Activated CD4-positive, alpha-beta T cell treated with anti-CD3 and anti-CD28 coated beads, Interleukin-2, amount 50 U/mL, for 16 hours (primary cell): ENCODE measurements at regions not wholly inside any gene's neighbourhood (a gene's known extent, or its start where the extent isn't known, plus 50 kb on each side); places are given as distances from the start of the nearest gene placed in this dataset.

ENCODE experiments used
- DNase-seq: peaks from one replicate; pipeline ENCODE4 v3.0.0-alpha.2; 2020

DNA sequence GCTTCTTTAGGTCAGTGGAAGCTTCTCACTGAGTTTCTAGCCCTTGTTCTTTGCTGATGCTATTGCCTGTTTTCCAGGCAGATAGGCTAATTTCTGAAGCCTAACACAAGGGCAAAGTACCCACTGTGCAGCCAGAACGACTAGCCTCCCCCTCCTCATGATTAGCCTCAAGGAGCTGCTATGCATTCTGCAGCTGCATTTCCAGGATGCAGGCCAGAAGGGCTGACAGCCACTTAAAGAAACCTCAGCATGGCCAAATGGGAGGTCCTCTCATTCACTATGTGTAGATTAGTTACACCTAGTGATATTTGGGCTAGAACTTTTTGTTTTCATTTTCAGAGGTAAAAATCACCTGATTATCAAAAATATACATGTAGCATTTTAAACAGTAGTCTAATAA is 216.0 kb downstream of the RAD51AP2 start:
- DNase-seq: no peak

DNA sequence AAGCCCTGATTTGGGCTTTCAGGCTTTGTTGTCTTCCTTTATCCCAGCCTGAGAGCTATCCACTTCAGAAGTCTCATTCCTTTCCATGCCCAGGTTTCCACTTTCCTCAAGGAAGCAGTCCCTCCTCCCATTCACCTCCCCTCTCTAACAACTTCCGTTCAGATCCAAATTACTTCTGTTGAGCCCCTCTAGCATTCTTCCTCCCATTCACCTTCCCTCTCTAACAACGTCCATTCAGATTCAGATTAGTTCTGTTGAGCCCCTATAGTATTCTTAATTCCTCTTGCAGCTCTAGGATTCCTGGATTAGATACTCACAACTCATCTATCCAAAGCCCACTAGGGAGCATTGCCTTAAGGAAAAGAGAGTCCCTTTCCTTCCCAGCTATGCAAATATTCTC is 216.8 kb downstream of the RAD51AP2 start:
- no peak for DNase-seq

DNA sequence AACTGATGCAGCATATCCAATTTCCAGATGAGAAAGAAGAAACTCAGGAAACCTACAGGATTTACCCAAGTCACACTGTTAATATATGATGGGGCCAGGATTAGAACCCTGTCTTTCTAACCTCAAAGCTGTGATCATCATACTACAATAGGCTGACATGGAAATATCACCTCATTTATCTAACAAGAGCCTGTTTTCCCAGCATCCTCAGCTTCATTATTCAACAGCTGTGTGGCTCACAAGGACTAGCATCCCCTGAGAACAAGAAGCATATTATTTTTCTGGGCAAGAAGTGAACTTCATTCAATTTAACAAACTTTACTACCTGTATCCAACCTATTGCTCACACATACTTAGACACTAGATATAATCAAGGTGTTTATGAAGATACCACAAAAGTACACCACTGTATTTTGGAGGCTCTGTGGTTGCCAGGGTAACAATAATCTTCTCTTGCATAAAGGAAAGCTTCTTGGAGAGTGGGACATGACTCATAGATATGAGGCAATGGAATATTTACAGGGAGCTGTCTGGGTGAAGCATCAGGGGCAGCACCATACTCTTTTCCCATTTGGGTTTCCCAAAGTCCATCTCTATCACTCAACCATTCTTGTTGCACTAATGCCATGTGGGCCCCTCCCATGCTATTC is 218.2 kb downstream of the RAD51AP2 start:
- DNase-seq: no peak

DNA sequence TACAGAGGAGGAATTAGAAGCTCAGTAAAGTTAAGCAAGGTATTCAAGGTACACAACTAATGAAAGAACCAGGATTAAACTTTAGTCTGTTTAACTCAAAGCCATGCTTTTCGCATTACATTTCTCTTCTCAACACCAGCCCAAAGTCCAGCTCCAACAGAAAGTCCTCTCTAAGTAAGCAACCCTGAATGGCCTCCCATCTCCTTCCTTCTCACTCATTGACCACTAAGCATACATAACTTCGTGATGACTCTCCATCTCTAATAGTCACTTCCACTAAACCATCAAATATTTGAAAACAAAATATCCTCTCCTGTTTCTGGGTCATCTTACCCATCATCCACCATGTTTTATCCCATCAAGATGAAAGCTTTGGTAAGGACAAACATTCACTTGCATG is 219.8 kb downstream of the RAD51AP2 start:
- no peak for DNase-seq

DNA sequence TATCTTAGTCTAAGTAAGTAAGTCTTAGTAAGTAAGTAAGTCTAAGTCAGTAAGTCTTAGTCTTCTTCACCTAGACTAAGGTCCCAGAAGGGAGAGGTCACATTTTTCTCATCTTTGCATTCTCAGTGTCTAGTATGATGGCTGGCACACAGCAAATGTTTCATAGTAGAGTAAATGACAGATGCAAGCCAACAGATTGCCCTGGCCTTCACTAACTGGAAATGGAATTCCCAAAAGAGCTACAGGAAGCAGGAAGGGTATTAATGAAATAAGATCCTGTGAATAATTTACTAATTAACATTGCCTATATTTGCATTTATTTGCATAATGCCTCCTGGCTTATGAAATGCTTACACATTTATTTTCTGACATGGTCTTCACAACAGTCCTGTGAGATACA is 221.6 kb downstream of the RAD51AP2 start:
- DNase-seq: no peak

DNA sequence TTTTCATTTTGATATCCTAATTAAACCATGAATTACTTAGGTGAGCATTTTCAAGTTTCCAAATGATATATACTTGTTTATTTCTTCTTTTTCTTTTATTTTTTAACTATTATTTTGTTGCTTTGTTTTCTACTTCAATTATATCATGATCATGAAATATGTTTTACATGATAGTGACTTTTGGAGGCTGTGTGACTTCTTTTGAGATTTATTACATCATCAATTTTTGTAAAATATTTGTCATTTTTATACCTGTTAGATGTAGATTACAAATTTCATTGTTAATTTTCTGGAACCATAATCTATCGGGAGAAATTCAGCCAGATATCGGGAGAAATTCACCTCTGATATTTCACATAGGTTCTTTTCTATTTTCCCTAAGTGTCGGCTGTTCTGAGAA is 228.6 kb downstream of the RAD51AP2 start:
- no peak for DNase-seq

DNA sequence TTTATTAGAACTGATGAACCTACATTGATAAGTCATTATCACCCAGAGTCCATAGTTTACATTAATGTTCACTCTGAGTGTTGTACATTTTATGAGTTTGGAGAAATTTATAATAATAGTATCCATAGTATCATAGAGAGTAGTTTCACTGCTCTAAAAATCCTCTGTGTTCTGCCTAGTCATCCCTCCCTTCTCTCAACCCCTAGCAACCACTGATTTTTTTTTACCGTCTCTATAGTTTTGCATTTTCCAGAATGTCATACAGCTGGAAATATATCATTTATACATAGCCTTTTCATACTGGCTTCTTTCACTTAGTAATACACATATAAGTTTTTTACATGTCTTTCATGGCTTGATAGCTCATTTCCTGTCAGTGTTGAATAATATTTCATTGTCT is 231.1 kb downstream of the RAD51AP2 start:
- no peak for DNase-seq

DNA sequence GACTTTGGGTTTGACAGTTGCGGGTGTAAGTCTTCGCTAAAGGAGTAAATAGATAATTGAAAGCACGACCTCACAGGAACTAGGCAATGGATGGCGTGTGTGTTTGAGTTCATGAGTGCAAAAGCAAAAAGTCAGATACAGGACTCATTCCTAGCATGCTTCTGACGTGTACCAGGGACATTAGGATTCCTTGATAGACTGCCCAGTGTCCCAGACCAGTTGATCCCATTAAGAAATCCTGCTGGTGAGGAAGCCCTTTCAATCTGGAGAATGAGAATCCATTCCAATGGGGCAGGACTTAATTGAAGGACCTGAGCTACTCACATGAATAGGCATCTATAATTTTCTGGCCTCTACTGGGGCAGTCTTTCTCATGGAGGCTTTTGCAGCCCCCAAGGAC is 235.4 kb downstream of the RAD51AP2 start:
- DNase-seq: no peak

DNA sequence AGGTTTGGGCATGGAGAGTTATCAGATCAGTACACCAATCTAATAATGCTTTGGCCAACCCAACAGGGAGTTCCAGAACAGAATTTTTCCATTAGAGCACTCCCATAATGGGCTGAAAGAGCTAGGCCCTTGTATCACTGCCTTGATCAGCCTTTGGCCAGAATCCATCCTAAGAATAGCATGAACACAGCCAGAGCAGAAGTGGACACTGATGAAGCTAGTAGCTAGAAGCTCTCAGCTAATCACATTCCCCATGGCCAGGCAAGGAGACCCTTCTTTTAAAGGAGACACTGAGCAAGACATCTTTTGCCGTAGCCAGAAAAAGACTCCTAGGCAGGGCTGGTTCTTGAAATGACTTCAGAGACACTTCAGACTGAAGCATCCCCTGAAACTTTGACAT is 236.0 kb downstream of the RAD51AP2 start:
- DNase-seq: no peak

DNA sequence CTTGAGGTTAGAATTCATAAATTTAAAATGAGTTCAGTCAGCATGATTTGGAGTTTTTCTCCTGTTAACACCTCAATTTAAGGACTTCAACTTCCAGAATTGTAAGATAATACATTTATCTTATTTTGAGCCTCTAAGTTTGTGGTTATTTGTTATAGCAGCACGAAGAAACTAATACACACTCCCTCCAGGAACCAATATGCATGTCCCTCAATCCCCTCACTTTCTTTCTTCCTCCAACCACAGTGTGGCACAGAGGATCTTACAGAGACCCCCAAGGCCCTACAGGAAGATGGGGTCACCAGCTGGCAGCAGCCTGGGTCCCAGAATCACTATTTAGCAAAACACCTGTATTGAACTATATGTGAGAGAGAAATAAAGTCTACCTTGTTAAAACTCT is 242.0 kb downstream of the RAD51AP2 start:
- DNase-seq: no peak

DNA sequence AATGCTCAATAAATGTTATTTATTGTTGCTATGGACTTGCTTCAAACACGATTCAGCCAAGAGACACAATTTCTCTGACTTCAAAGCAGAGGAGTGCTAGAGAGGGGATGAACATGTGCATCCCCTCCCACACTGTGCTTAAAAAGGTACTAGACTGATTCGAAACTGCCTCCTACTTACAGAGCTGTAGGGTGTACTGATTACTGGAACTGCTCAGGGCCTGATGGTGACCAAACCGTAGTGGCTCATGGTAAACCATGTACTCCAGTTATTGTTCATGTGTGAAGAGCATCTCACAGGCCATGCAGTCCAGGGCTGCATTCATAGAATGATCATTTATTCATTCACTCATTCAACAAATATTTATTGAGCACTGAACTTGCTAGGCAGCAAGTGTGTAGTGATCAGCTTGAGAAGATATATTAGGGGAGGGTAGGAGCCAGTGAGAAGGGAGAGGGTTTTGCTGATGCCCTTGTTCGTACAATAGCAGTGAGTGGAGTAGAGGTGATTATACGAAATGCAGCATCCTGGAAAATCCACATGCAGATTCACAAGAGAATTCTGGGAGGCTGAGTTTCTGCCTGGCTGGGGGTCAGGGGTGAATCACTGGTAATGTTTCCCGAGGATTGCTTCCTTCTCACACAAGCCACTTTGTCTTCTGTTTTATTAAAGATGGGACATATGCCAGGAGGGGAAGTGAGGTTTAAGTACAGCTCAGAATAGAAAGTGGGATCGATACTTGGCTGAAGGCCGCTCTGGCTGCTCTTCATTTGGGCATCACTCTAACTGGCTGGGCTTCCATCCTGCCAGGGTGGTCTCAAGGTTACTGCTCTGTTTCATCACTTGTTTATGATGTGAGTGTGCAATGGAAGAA is 245.4 kb downstream of the RAD51AP2 start:
- DNase-seq: no peak

DNA sequence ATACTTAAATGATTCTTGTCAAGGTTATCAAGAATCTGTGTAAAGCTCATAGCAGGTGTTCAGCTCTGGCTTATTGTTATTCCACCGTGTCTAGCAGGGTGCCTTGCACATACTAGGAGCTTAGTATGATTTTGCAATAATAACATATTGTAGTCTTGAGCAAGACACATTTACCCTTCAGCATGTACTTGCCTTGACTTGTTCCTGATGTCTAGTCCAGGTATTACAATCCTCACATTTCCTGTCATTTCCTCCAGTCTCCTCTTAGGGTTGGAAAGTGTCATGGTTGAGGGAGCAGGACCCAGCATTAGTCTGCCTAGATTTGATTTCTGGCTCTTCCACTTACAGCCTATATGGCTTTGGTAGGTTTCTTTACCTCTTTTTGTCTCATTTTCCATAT is 246.1 kb downstream of the RAD51AP2 start:
- no peak for DNase-seq

DNA sequence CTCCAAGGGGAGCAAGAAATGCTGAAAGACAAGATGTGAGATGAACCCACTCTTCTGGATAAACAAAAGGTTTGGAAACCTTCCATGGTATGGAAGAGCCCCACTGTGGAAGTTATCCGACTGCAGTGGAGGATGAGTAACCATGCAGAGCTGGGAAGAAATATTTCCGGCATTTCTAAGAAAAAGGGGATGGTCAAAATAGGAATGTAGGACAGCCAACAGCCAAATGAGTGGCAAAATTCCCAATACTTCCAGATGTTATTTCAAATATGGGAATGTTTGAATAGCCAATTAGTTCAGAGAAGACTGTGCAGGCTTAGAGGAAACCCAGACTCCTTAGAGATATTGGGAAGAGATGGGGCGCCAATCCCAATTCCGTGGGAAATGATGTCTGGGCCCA is 246.8 kb downstream of the RAD51AP2 start:
- no peak for DNase-seq

DNA sequence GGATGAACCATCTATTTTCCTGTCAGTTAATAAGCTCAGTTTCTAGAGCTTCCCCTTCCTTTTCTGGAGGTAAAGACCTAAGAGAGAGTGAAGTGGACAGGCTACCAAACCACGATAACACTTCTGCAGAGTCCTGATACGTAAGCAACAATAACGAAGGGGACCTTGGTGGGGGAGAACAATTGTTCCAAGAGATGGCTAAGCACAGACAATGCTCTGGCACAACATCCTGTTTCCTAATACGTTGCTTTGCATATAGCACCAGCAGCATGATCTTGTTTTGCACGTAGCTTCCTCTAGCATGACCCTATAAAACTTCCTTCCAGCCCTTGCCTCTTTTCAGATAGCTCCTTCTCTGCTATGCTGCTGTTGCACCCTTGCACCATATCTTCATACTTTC is 247.3 kb downstream of the RAD51AP2 start:
- no peak for DNase-seq

DNA sequence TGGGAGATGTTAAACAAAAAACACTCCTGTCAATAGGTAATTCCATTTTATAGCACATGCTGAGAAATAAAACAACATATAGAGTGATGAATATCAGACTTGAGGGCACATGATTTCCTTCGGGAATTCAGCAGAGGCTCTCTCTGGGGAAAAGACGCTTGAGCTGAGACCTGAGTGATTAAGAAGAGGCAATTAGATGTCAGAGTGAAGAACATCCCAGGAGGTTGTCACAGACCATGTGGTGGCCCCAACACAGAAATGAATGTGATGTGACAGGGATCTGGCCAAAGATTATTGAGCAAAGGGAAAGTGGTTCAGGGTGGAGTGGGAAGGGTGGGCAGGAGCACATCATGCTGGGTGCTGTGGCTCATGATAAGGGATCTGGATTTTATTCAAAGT is 254.7 kb downstream of the RAD51AP2 start:
- no peak for DNase-seq

DNA sequence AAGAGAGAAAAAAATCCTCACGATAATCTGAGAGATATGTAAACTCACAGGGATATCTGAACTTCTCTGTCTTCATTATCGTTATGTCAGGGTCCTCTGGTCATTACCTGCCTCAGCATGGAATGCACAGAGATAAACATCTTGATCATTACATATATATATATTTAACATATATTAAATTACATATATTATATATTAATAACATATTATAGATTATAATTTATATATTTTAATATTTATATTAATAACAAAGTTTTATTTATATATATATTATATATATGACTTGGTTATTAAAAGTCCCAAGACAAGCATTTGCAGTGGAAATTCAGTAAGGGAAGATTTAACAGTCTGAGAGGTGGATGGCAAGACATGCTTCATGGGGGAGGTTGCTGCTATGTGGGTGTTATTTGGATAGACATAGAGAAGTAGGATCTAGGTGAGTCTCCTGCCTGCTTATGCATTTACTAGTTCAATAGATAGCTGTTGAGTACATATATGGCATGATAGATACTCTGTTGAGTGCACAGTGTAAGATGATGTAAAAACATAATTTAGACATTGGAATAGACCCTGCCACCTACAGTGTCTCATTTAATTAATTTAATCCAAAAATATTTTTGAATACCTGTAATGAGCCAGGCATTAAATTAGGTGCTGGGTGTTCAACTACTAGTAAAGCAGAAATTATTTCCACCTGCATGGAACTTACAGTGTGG is 255.2 kb downstream of the RAD51AP2 start:
- DNase-seq: no peak

DNA sequence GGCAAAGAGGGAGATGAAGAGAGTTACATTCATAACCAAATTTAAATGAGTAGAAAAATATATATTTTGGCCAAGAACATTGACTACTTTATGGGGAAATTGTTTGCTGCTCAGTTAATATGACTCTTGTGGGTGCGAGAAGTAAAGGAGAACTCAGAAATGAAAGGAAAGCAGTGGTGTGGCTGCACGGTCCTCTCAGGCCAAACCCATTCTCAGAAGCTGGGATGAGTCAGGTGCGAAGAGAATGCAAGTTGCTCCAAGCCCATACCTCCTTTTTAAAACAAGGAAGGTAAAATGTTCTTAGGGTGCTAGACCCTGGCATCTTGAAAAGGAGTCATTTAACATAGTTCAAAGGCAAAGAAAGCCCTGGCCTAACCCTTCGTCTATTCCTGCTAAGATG is 258.6 kb downstream of the RAD51AP2 start:
- no peak for DNase-seq

DNA sequence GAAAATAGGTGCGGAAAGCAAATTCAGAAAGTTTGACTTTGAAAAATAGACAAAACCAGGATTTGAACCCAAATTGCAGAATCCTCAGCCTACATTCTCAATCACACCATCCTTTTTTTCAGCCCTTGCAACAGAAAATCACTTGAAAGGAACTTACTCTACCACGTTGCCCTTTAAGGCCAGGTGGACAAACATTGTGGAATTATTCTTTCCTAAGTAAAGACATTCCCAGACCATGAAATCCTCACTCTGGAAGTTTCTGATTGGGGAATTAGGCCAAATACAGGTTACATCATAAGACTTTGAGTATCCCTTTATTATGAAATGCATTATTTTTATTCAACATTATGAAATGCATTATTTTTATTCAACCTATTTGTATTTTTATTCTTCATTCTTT is 259.4 kb downstream of the RAD51AP2 start:
- DNase-seq: no peak

DNA sequence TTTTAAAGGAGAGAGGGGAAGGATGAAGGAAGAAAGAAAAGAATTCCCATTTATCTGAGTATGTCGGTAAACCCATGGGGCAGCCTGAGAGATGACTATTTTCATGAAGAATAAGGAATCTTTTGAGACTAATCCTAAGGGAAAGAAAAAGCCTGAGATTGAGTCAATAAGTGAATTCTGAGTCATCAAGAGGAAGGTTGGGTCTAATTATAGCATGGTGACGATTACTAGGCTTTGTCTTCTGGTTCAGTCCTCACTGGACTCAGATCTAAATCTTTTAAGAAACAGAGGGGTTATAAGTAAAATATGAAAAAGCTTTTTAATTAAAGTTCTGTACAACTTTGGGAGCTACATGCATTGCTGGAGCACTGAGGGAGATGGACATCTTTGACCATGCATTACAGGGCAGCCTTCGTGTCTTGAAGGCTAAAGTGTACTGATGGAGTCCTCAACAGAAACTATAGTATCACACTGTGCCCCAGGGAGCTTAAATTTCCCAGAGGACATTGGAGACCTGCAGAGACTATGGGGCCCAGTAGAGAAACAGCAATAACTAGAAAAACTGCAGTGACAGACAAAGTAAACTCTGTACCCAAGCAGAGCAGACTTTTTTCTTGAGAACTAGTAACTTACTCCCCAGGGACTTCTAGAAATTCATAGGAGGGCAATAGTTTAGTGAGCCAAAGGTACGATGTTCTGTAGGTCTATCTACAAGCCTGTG is 260.9 kb downstream of the RAD51AP2 start:
- DNase-seq: no peak

DNA sequence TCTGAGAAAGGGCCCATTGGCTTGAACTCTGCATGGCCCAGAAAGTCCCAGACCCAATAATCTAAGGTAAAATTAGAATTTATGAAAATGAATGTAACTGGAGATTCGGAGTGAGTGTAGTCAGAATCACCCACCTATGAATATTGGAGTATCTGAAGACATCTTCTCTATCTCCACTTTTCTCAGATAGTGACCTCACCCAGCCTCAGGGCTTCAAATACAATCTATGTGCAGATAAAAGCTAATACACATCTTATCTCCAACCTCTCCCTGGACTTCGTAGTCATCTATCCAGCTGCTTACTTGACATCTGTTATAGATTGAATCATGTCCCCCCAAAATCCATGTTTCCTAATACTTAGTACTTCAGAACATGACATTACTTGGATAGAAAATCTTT is 263.2 kb downstream of the RAD51AP2 start:
- no peak for DNase-seq

DNA sequence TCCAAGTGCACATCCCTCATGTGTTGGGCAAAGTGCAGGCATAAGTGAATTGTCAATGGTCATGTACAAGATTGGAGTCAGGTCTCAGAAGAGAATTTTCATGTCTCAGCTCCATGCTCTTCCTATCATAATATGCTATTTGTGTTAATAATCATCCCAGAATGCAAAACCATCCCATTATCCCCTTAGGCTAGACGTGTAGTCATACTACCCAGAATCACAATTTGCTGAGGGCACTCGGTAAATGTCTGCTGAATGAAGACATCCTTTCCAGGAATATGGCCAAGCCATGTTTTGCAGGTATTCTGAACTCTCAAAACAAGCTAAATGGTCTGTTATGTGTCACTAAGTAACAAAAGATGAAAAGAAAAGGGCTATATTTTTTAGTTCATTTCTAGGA is 263.8 kb downstream of the RAD51AP2 start:
- no peak for DNase-seq

DNA sequence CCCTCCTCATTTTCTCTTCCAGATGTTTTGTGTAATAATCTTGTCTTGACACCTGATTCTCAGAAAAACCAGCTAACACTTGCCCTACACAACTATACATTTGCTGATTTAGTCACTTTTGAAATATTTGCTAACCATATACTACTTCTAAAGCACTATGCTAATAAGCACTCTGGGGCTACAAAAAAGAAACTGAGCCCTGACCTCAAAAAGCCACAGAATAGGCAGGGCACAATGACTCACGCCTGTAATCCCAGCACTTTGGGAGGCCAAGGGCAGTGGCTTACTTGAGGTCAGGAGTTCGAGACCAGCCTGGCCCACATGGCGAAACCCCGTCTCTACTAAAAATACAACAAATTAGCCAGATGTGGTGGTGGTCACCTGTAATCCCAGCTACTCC is 266.0 kb downstream of the RAD51AP2 start:
- DNase-seq: no peak

DNA sequence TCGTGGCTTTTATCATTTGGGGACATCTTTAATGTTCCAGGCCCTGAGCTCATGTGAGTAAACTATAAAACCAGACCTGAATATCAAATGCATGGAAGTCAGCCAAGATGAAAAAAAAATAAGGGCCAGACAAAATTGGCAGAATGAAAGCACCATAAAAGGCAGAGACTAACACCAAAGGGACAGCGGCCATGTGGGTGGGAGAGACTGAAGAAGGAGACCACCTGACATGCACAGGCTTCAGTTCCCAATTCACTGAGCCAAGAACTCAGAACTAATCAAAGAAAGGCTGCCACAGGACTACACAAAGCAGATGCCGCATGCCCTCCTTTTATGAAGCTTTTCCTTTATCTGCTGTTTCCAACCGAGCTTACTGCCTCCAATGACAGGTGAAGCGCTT is 267.1 kb downstream of the RAD51AP2 start:
- DNase-seq: no peak
